ENCODE measurements at regions not wholly inside any gene's neighbourhood (a gene's known extent, or its start where the extent isn't known, plus 50 kb on each side); places are given as distances from the start of the nearest gene placed in this dataset.

- no peak for TF ChIP-seq FOXK2 (IDR thresholded peaks at IDR 0.05)
- no peak for TF ChIP-seq SP1 (IDR thresholded peaks at IDR 0.05)
- TF ChIP-seq L3MBTL2 (conservative IDR thresholded peaks at IDR 0.05) = no peak
These were observed 468.2 kb downstream of the PLOD2 start for GRCh38 chr3:145692751-145693150.
